Ectodermal cell (in vitro differentiated cells): ENCODE measurements at regions not wholly inside any gene's neighbourhood (a gene's known extent, or its start where the extent isn't known, plus 50 kb on each side); places are given as distances from the start of the nearest gene placed in this dataset.

Source experiments
- H3K27ac ChIP-seq: 2 replicates; pipeline ENCODE4 v1.7.0; 2013; ENCODE audit warnings: mild to moderate bottlenecking, low read depth, low read length; ENCODE audit not compliant: insufficient read depth, poor library complexity, severe bottlenecking
- H3K27me3 ChIP-seq: 2 replicates; pipeline ENCODE4 v1.7.0; 2013; ENCODE audit warnings: mild to moderate bottlenecking, low read length; ENCODE audit not compliant: insufficient read depth, control insufficient read depth, poor library complexity, severe bottlenecking
- H3K36me3 ChIP-seq: one replicate; pipeline ENCODE4 v1.7.0; 2013; ENCODE audit warnings: low read length; ENCODE audit not compliant: control insufficient read depth, insufficient read depth
- H3K4me1 ChIP-seq: one replicate; pipeline ENCODE4 v1.7.0; 2013; ENCODE audit warnings: low read length; ENCODE audit not compliant: control insufficient read depth, insufficient read depth
- H3K4me3 ChIP-seq: 2 replicates; pipeline ENCODE4 v1.7.0; 2013; ENCODE audit warnings: low read depth, low read length, control low read depth; ENCODE audit not compliant: insufficient read depth
- H3K9me3 ChIP-seq: 2 replicates; pipeline ENCODE4 v1.7.0; 2013; ENCODE audit warnings: mild to moderate bottlenecking, low read length, moderate library complexity; ENCODE audit not compliant: control insufficient read depth
- WGBS, 2 experiments: methylation state at CpG; one replicate each; pipeline ENCODE4 v1.1.7; 2013; ENCODE audit warnings: missing lambda C conversion rate in 2 of 2; 5-methylcytosine and 5-hydroxymethylcytosine counted together

DNA sequence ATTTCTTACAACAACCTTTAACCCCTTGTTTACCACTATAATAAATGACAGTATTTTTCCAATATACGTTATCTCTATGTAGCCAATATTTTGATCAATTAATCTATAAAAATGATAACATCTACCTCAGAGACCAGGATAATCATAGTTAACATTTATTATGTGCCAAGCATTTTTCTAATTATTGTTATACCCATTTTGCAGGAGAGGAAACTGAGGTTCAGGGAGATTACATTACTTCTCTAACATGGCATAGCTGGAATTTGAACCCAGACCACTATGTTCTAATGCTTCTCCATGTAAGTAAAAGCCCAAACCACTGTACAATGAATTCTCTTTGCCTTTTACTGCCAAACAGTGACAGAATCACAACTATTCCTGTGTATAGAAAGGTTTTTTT is 113.4 kb upstream of the PFN2 start:
- H3K9me3 ChIP-seq = no peaks in the 10 kb centered on the region
- peaks cover 7% of the 10 kb centered on the region for H3K4me1 ChIP-seq
- H3K36me3 ChIP-seq = no peaks in the 10 kb centered on the region
- no CpG with 5 or more reads among the region's 1 CpG for WGBS, 2 experiments
- H3K4me3 ChIP-seq = no peak overlapping the region
- no peak overlapping the region for H3K27ac ChIP-seq
- H3K27me3 ChIP-seq = no peaks in the 10 kb centered on the region

DNA sequence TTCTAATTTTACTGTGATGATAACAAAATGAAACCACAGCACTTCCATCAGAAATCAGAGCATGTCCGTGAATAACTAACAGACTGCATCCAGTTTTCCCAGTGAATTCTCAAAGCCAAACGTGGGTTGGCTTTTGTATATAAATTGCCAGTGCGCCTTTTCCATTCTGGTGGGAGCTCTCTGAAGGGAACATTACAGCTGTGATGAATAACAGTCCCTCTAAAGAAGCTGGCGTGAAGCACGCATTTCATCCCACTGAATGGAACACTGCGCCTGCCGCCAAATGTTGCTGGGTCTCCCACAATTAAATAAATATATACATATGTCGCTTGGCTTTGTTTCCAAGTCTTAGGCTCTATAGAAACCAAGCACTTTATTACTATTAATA is 113.0 kb upstream of the PFN2 start:
- H3K4me3 ChIP-seq = no peak overlapping the region
- no peaks in the 10 kb centered on the region for H3K36me3 ChIP-seq
- H3K4me1 ChIP-seq = peaks cover 9% of the 10 kb centered on the region
- H3K27ac ChIP-seq = no peak overlapping the region
- no peaks in the 10 kb centered on the region for H3K9me3 ChIP-seq
- 83 to 85% methylated on average over 7 of the region's 8 CpGs for WGBS, 2 experiments
- no peaks in the 10 kb centered on the region for H3K27me3 ChIP-seq

DNA sequence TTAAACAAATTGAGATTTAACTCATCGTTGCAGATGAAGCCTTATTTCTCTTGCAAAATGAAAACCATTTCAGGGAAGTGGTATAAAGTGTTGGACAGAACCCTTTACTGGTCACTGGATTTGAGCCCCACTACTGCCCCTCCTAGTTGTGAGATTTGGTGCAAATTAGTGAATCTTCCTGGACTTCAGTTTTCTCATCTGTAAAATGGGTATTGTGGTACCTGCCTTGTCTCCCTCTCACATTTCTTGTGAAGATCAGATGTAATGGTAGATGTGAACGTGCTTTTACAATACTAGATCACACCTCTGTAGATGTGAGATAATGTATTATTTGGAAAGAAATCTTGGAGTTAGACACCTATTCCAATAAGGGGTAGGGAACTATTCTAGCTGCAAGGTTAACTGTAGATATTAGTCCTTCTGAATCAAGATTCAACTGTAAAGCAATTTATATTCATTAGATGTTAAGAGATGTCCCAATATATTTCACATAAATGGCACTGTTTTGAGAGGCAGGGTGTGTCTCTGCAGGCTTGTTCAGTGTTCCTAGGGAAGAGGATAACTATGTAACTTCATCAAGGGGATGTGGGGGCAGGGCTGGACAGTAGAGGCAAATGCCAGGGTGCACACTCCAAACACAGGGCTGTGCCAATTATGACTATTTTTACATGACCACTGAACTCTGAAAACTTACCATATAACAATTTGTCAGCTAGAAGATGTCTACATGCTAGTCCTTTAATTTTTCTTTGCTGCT is 112.4 kb upstream of the PFN2 start:
- Histone ChIP-seq H3K27me3 (no peaks in the 10 kb centered on the region), H3K4me1 (peaks cover 10% of the 10 kb centered on the region), H3K27ac (no peak overlapping the region), H3K9me3 (no peaks in the 10 kb centered on the region), H3K36me3 (no peaks in the 10 kb centered on the region), H3K4me3 (no peak overlapping the region)
- 94 to 100% methylated on average over 1 to 2 of the region's 2 CpGs for WGBS, 2 experiments

DNA sequence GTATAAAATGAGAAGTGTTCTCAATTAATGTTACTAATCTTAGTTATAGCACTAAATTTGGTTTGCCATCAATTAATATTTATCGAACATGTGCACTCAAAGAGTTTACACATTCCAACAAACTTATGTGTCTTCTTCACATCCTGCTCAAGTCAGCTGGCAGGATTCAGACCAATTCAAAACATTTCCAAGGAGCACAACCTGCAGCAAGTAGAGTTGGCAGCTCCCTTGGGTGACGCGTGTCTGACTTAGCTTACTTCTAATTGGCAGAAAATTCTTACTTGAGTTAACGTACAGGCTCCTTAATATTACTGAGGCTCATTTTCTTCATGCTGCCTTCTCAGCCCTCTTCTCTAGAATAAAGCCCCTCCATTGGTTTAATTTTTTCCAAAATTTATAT is 110.4 kb upstream of the PFN2 start:
- H3K36me3 ChIP-seq = no peaks in the 10 kb centered on the region

DNA sequence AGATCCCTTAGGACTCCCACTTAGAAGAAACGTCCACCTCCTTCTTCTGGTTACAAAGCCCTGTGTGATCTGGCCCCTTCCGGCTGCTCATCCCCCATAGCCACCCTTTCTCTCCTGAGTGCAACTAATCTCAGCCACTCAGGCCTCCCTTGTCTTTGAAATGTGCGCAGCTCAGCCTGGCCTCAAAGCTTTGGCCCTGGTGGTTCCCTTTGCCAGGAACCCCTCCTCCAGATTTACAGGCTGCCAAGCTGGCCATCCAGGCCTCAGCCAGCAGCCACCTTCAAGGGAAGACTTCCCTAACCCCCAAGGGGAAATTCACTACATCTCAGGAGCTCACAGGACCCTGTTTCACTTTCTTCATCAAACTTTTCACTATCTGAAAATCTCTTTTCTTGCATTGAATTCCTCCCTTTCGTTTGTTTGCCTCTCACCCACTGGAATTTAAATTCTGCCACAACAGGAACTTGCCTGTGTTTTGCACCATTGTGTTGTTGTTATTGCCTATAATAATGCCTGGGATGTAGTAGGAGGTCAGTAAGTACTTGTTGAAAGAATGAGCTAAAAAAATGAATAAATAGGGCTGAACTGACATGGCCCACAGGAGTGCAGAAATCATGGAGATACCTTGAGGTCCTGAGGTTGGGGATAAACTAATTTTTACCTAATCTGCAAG is 109.5 kb upstream of the PFN2 start:
- WGBS, 2 experiments = 80 to 83% methylated on average over 4 of the region's 4 CpGs
- H3K27ac ChIP-seq = no peak overlapping the region

More for the DNA sequence above, 110.4 kb upstream of the PFN2 start:
- H3K27me3 ChIP-seq = no peaks in the 10 kb centered on the region
- H3K4me1 ChIP-seq = peaks cover 10% of the 10 kb centered on the region
- no peaks in the 10 kb centered on the region for H3K9me3 ChIP-seq
- H3K27ac ChIP-seq = no peak overlapping the region
- 96 to 98% methylated on average over 4 of the region's 4 CpGs for WGBS, 2 experiments
- no peak overlapping the region for H3K4me3 ChIP-seq

DNA sequence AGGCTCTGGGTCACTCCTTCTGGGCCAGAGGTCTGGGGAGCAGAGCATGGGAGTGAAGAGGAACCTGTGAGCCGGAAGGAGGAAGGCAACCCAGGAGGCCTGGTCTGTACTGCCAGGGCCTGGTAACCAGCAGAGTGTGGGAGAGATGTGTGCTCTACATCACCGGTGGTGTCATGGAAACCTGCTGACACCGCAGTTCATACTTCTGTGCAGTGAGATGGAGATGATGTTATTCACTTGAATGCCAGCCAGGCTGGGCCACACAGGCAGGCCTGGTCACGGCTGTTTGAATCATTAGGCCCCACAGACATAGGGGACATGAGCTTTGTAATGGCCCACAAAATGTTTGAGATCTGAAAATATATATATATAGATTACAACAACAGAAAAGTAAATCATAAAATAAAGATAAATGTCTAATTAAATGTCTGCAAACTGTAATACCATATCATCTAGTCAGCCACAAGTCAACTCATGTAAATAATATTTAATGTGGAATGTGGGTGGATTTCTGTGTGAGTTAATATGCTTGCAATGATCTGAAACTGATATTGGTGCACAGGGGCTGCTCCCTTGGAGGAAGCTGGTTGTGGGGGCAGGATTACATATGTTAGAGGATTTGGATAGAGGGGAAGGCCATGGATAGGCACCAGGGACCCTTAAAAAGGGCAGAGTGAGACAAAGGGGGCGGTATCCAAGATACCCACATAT is 108.5 kb upstream of the PFN2 start:
- Histone ChIP-seq H3K4me1 (peaks cover 13% of the 10 kb centered on the region), H3K27me3 (no peaks in the 10 kb centered on the region), H3K9me3 (no peaks in the 10 kb centered on the region), H3K36me3 (no peaks in the 10 kb centered on the region), H3K27ac (peak overlapping the region; percentile 19), H3K4me3 (no peak overlapping the region)
- 83 to 92% methylated on average over 4 to 5 of the region's 5 CpGs for WGBS, 2 experiments

More for the DNA sequence above, 109.5 kb upstream of the PFN2 start:
- no peaks in the 10 kb centered on the region for H3K9me3 ChIP-seq
- H3K4me1 ChIP-seq = peaks cover 10% of the 10 kb centered on the region
- no peaks in the 10 kb centered on the region for H3K27me3 ChIP-seq
- H3K36me3 ChIP-seq = no peaks in the 10 kb centered on the region
- no peak overlapping the region for H3K4me3 ChIP-seq

DNA sequence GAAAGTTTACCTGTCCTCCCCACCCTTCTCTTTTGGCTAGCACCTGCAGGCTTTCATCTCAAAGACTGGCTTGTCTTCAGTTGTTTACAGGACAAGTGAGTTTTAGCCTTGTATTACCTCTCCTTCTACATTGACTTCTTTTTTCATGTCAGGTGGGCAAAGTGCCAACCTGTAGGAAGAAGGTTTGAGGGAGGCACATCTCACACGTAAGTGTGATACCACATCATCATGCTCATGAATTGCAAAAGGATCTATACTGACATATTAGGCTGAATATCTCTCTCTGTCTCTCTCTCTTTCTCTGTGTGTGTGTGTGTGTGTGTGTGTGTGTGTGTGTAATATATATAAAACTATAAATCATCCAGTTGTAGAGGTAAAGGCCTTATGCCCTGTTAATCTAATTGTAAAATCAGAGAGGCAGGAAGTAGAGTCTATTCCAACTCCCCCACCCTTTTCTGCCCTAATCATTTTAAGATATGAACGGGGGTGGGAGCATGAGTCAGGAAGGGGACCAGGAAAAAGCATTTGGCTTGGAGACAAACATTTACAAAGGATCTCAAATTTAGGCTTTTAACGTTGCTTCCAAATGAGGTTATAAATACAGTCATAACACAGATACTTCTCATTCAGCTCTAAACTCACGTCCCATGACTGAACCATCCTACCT is 107.0 kb upstream of the PFN2 start:
- no peak overlapping the region for H3K27ac ChIP-seq
- no peaks in the 10 kb centered on the region for H3K9me3 ChIP-seq
- H3K27me3 ChIP-seq = no peaks in the 10 kb centered on the region
- H3K4me1 ChIP-seq = peaks cover 18% of the 10 kb centered on the region
- WGBS, 2 experiments = 88 to 100% methylated on average over 2 to 4 of the region's 4 CpGs
- H3K4me3 ChIP-seq = no peak overlapping the region
- no peaks in the 10 kb centered on the region for H3K36me3 ChIP-seq

DNA sequence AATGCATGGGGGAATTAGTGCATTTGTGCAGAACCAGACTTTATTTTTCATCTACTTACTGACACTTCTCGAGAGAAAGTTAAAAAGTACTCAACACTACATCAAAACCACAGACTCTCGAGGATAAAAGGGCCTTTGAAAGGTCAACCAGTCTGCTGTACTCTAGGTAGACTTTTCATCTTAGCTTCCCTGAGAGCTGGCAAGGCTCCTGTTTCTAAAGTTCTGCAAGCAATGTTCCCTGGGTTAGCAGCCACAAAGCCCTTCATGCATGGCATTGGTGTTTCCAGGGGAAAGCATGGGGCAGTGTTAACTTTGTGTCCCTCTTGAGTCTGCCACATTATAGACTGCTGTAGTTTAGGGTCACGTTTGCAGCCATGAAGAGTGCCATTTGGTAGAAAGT is 106.4 kb upstream of the PFN2 start:
- 90 to 96% methylated on average over 2 to 3 of the region's 3 CpGs for WGBS, 2 experiments
- H3K36me3 ChIP-seq = no peaks in the 10 kb centered on the region
- H3K4me3 ChIP-seq = no peak overlapping the region
- H3K4me1 ChIP-seq = peaks cover 18% of the 10 kb centered on the region
- no peaks in the 10 kb centered on the region for H3K27me3 ChIP-seq
- H3K9me3 ChIP-seq = no peaks in the 10 kb centered on the region
- H3K27ac ChIP-seq = no peak overlapping the region

DNA sequence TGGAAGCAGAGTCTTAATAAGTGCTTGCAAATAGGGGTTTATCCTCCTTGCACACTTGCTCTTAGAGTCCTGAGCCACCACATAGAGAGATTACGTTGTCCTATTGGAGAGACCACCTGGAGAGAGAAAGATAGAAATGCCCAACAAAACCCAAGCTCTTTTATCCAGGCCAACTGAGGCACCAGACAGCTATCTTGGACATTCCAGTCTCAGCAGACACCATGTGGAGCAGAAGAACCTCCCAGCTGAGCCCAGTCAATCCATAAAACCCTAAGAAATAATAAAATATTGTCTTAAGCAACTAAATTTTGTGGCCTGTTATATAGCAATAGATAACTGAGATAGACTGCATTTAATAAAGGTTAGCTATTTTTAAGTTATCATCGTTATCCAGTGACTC is 105.7 kb upstream of the PFN2 start:
- Histone ChIP-seq H3K9me3 (no peaks in the 10 kb centered on the region), H3K4me1 (peaks cover 18% of the 10 kb centered on the region), H3K36me3 (no peaks in the 10 kb centered on the region), H3K27ac (no peak overlapping the region), H3K4me3 (no peak overlapping the region), H3K27me3 (no peaks in the 10 kb centered on the region)
- WGBS, 2 experiments = 95 to 100% methylated on average over 2 of the region's 2 CpGs

DNA sequence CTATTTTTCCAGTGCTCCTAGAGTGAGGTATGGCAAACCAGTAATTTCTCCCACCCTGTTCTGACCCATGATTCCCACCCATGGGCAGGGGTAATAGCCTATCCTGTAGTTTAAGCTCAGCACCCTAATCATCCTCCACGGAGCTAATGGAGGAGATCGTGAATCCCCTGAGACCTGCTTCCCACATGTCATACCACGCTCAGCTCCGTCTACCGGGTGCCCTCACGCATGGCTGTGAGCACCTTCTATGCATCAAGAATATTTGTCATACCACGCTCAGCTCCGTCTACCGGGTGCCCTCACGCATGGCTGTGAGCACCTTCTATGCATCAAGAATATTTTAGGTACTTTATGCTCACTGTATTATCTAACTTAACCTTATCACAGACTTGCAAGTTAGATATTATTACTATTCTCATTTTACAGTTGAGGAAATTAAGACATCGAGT is 104.7 kb upstream of the PFN2 start:
- WGBS, 2 experiments = 92 to 93% methylated on average over 11 of the region's 11 CpGs
- H3K9me3 ChIP-seq = no peaks in the 10 kb centered on the region
- H3K27me3 ChIP-seq = no peaks in the 10 kb centered on the region
- no peak overlapping the region for H3K4me3 ChIP-seq
- H3K27ac ChIP-seq = no peak overlapping the region
- peaks cover 18% of the 10 kb centered on the region for H3K4me1 ChIP-seq
- H3K36me3 ChIP-seq = no peaks in the 10 kb centered on the region
